HEK293 (cell line): ENCODE measurements at regions not wholly inside any gene's neighbourhood (a gene's known extent, or its start where the extent isn't known, plus 50 kb on each side); places are given as distances from the start of the nearest gene placed in this dataset.

ENCODE experiments used
- CTCF ChIA-PET: fragments of 350-600 bp; formaldehyde crosslinking; extraction: SDS; loops from one replicate; lab custom pipeline; 2021; ENCODE audit warnings: antibody characterized with exemption; lab: Yijun Ruan, JAX
- POLR2A ChIA-PET: fragments of 300-600 bp; formaldehyde crosslinking; extraction: SDS; loops from one replicate; lab custom pipeline; 2020; ENCODE audit warnings: antibody characterized with exemption, inconsistent platforms; lab: Yijun Ruan, JAX
- H3K27ac ChIP-seq: fragments of 200-500 bp; sonication (Bioruptor generic); 2 replicates; pipeline ENCODE4 v1.5.1; 2014; ENCODE audit warnings: low read depth, low read length, control low read depth, inconsistent platforms; ENCODE audit errors: extremely low read depth
- H3K36me3 ChIP-seq, 2 experiments: fragments of 200-500 bp in 1 of 2; sonication (Bioruptor generic) in 1 of 2; 1 replicate in 1 of 2; 2 replicates in 1 of 2; pipeline ENCODE4 v1.5.1; 2014 to 2017; ENCODE audit warnings: inconsistent platforms in 2 of 2, low read length in 2 of 2; ENCODE audit not compliant: control insufficient read depth in 2 of 2, insufficient read depth in 1 of 2
- H3K4me1 ChIP-seq: fragments of 200-500 bp; sonication (Bioruptor generic); 2 replicates; pipeline ENCODE4 v1.5.1; 2014; ENCODE audit warnings: mild to moderate bottlenecking, low read length, inconsistent platforms; ENCODE audit not compliant: control insufficient read depth, insufficient read depth
- H3K4me3 ChIP-seq: 2 replicates; pipeline ENCODE4 v1.5.1; 2011; ENCODE audit warnings: low read depth, mild to moderate bottlenecking, control low read depth, low read length, moderate library complexity
- H3K9me3 ChIP-seq: fragments of 200-500 bp; sonication (Bioruptor generic); 2 replicates; pipeline ENCODE4 v1.5.1; 2014; ENCODE audit warnings: low read depth, low read length, inconsistent platforms; ENCODE audit not compliant: control insufficient read depth, insufficient read depth
- EGR2 ChIP-seq: fragments of 450-650 bp; formaldehyde crosslinking; IDR thresholded peaks from 2 replicates; pipeline ENCODE4 v1.5.1; 2016; ENCODE audit warnings: low read depth, missing biosample characterization, missing genetic modification characterization
- PBX3 ChIP-seq: sonication (generic); formaldehyde crosslinking; IDR thresholded peaks from 2 replicates; pipeline ENCODE4 v1.8.1; 2022; ENCODE audit warnings: mild to moderate bottlenecking, moderate library complexity, missing genetic modification reagents
- YY1 ChIP-seq: fragments of 450-650 bp; formaldehyde crosslinking; IDR thresholded peaks from 2 replicates; pipeline ENCODE4 v1.5.1; 2018; ENCODE audit warnings: missing biosample characterization, missing genetic modification characterization
- YY2 ChIP-seq: fragments of 450-650 bp; formaldehyde crosslinking; IDR thresholded peaks from 2 replicates; pipeline ENCODE4 v1.5.1; 2016; ENCODE audit warnings: missing biosample characterization, missing genetic modification characterization
- ZBTB20 ChIP-seq: fragments of 450-650 bp; formaldehyde crosslinking; IDR thresholded peaks from 2 replicates; pipeline ENCODE4 v1.5.1; 2016; ENCODE audit warnings: missing biosample characterization, missing genetic modification characterization
- ZFP37 ChIP-seq: fragments of 450-650 bp; formaldehyde crosslinking; IDR thresholded peaks from 2 replicates; pipeline ENCODE4 v1.5.1; 2016; ENCODE audit warnings: missing biosample characterization, missing genetic modification characterization
- ZFP41 ChIP-seq: fragments of 450-650 bp; formaldehyde crosslinking; IDR thresholded peaks from 2 replicates; pipeline ENCODE4 v1.5.1; 2016; ENCODE audit warnings: missing biosample characterization, missing genetic modification characterization, borderline replicate concordance
- ZNF112 ChIP-seq: fragments of 450-650 bp; formaldehyde crosslinking; IDR thresholded peaks from 2 replicates; pipeline ENCODE4 v1.5.0; 2017; ENCODE audit warnings: missing biosample characterization, missing genetic modification characterization
- ZNF132 ChIP-seq: fragments of 450-650 bp; formaldehyde crosslinking; IDR thresholded peaks from 2 replicates; pipeline ENCODE4 v1.5.1; 2017; ENCODE audit warnings: missing biosample characterization, missing genetic modification characterization, borderline replicate concordance
- ZNF140 ChIP-seq: fragments of 450-650 bp; formaldehyde crosslinking; IDR thresholded peaks from 2 replicates; pipeline ENCODE4 v1.5.1; 2016; ENCODE audit warnings: missing biosample characterization, missing genetic modification characterization
- ZNF292 ChIP-seq: fragments of 450-650 bp; formaldehyde crosslinking; IDR thresholded peaks from 2 replicates; pipeline ENCODE4 v1.5.1; 2016; ENCODE audit warnings: low read depth, missing biosample characterization, missing genetic modification characterization, borderline replicate concordance
- ZNF341 ChIP-seq: fragments of 450-650 bp; formaldehyde crosslinking; IDR thresholded peaks from 2 replicates; pipeline ENCODE4; 2016; ENCODE audit warnings: low read depth, missing biosample characterization, missing genetic modification characterization
- ZNF510 ChIP-seq: fragments of 450-650 bp; formaldehyde crosslinking; IDR thresholded peaks from 2 replicates; pipeline ENCODE4 v1.5.1; 2018; ENCODE audit warnings: mild to moderate bottlenecking, missing genetic modification characterization, missing biosample characterization; ENCODE audit not compliant: insufficient replicate concordance
- ZNF514 ChIP-seq: fragments of 450-650 bp; formaldehyde crosslinking; IDR thresholded peaks from 2 replicates; pipeline ENCODE4 v1.5.1; 2016; ENCODE audit warnings: missing biosample characterization, missing genetic modification characterization
- ZNF530 ChIP-seq: fragments of 450-650 bp; formaldehyde crosslinking; IDR thresholded peaks from 2 replicates; pipeline ENCODE4 v1.5.1; 2016; ENCODE audit warnings: low read depth, missing biosample characterization, missing genetic modification characterization
- ZNF548 ChIP-seq: fragments of 450-650 bp; formaldehyde crosslinking; IDR thresholded peaks from 2 replicates; pipeline ENCODE4 v1.5.1; 2016; ENCODE audit warnings: missing biosample characterization, missing genetic modification characterization
- ZNF610 ChIP-seq: fragments of 450-650 bp; formaldehyde crosslinking; IDR thresholded peaks from 2 replicates; pipeline ENCODE4 v1.5.1; 2016; ENCODE audit warnings: missing biosample characterization, missing genetic modification characterization, borderline replicate concordance
- ZNF768 ChIP-seq: fragments of 450-650 bp; formaldehyde crosslinking; IDR thresholded peaks from 2 replicates; pipeline ENCODE4 v1.5.1; 2018; ENCODE audit warnings: missing biosample characterization, mild to moderate bottlenecking, missing genetic modification characterization
- ZNF785 ChIP-seq: fragments of 450-650 bp; formaldehyde crosslinking; IDR thresholded peaks from 2 replicates; pipeline ENCODE4 v1.5.1; 2016; ENCODE audit warnings: missing biosample characterization, missing genetic modification characterization
- ZNF830 ChIP-seq: fragments of 450-650 bp; IDR thresholded peaks from 2 replicates; pipeline ENCODE4 v1.5.0; 2018; ENCODE audit warnings: missing biosample characterization, missing genetic modification characterization, low read depth, mild to moderate bottlenecking, moderate library complexity
- ZSCAN18 ChIP-seq: fragments of 450-650 bp; formaldehyde crosslinking; IDR thresholded peaks from 2 replicates; pipeline ENCODE4 v1.5.1; 2016; ENCODE audit warnings: missing biosample characterization, missing genetic modification characterization

- CTCF ChIA-PET: no interaction called here
- no peak overlapping the region for H3K27ac ChIP-seq
- POLR2A ChIA-PET: no interaction called here
These were observed 135.6 kb upstream of the HNMT start for GRCh38 chr2:137828624-137829023.

GRCh38 chr2:137829251-137829650 lies 135.0 kb upstream of the HNMT start:
- ChIA-PET POLR2A (no interaction called here), CTCF (interaction anchor here (0.7 kb wide), 2 partner anchors 9 to 26 kb away, joined by 3 read pairs; no protein-coding TSS in a partner anchor)
- no peak overlapping the region for H3K27ac ChIP-seq
- H3K4me3 ChIP-seq: no peak overlapping the region
- no peaks in the 10 kb centered on the region for H3K9me3 ChIP-seq
- no peaks in the 10 kb centered on the region for H3K36me3 ChIP-seq
- TF ChIP-seq YY1: no peak
- no peaks in the 10 kb centered on the region for H3K4me1 ChIP-seq

More at GRCh38 chr2:137828624-137829023, 135.6 kb upstream of the HNMT start:
- Histone ChIP-seq H3K4me3 (no peak overlapping the region), H3K36me3 (no peaks in the 10 kb centered on the region), H3K9me3 (no peaks in the 10 kb centered on the region), H3K4me1 (no peaks in the 10 kb centered on the region)
- TF ChIP-seq ZNF530 (no peak), ZNF514 (tag by site-specific recombination) (no peak), ZNF140 (tag by site-specific recombination) (no peak), ZNF830 (no peak), ZNF768 (tag by site-specific recombination) (no peak), ZNF132 (tag by site-specific recombination) (no peak), ZNF548 (tag by site-specific recombination) (no peak), ZFP41 (tag by site-specific recombination) (no peak), PBX3 (CRISPR knock-in tag) (no peak), ZNF341 (tag by site-specific recombination) (no peak), ZNF510 (no peak), ZNF785 (tag by site-specific recombination) (no peak), YY2 (tag by site-specific recombination) (no peak), ZFP37 (no peak), EGR2 (tag by site-specific recombination) (no peak), ZSCAN18 (no peak)

GRCh38 chr2:137834760-137835379 lies 129.4 kb upstream of the HNMT start:
- CTCF ChIA-PET: interaction anchor here (0.9 kb wide), 1 partner anchor 375 kb away, joined by 5 read pairs; no protein-coding TSS in a partner anchor
- Histone ChIP-seq H3K4me1 (no peaks in the 10 kb centered on the region), H3K9me3 (no peaks in the 10 kb centered on the region), H3K36me3 (no peaks in the 10 kb centered on the region), H3K4me3 (no peak overlapping the region), H3K27ac (no peak overlapping the region)
- POLR2A ChIA-PET: no interaction called here
- TF ChIP-seq ZNF292 (tag by site-specific recombination) (no peak), ZNF610 (tag by site-specific recombination) (no peak), ZNF112 (no peak), ZBTB20 (tag by site-specific recombination) (no peak), ZFP37 (no peak)
- TF ChIP-seq, all 188 proteins: peak for 0
